Kidney capillary endothelial cell (primary cell): ENCODE measurements at regions not wholly inside any gene's neighbourhood (a gene's known extent, or its start where the extent isn't known, plus 50 kb on each side); places are given as distances from the start of the nearest gene placed in this dataset.
"Not testable (repeated sequence)": the region's sequence is repeated elsewhere in the genome, so short reads cannot be mapped to it uniquely, and the experiment has no call there.

ENCODE experiments used
- DNase-seq: peaks from one replicate; pipeline ENCODE4 v3.0.0-alpha.2; 2018; ENCODE audit warnings: low spot score

DNA sequence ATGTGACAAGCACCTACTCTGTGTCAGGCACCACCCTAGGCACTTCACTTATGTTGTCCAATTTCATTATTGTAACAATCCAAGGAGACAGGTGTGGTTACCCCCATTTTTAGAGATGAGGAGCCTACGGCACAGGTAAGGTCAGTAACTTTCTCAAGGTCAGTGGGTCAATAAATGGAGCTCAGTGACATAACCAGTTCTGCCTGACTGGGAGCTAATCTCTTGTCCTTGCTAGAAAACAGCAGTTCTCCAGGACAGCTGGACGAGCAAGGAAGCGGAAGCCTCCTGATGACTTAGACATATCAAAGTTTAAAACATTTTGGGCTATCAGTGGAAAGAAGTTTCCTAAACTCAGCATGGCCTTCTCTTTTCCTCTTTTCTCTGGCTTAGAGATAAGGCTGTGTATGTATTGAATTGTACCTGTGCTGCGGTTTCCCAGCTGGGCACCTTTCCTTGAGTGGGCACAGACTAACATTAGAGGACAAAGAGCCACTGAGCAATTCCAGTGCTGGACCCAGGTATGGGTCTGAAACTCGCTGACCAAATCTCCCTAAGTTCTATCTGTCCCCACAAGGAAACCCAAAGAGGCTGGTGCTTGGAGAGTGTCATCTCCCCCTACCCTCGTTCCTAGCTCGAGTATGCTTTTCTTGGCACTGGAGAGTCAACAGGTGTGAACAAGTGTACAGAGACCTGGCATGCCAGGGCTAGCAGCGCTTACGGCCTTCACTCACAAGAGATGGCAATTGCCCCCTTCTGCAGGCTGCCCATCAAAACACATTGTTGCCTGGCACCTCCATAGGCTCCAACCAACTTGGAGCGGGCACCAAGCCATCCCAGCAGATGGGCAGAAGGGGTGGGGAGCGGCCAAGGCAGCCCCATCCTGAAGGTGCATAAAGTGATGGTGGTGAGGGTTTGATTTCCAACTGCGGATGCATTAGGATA, 456.1 kb upstream of the PROX1 start:
- no peak for DNase-seq

DNA sequence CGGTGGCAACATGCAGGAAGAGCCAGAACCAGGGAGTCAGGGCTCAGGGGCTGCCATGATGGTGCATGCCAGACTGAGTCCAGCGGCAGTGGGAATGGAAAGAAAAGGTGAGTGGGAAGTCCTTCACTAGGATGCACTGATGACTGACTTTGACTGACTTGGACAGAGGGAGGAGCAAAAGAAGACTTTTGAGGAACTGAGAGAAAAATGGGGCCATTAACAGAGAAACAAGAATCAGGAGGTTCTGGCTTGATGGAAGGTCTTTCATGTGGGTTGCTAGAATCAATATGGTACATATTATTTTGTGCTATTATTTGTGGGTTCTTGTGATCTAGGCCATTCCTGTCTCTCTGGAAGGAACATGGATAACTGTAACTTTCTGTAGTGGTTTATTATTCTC, 454.6 kb upstream of the PROX1 start:
- no peak for DNase-seq

DNA sequence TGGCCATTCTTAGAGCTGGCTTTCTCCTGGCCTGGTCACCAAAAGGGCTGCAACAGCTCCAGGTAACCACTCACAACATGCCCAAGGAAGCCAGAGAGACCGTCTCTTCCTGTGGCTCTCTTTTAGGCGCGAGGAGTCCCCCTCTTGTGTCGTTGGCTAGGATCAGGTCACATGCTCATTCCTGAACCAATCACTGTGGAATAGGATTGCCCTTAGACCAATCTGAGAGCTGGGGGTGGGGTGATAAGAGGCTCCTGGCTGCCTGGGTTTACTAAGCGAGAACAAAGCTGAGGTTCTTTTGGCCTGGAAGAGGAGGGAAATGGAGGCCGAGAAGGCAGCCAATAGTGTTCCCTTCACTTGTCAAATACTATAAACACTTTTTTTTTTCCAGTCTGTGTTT, 452.1 kb upstream of the PROX1 start:
- DNase-seq = no peak

DNA sequence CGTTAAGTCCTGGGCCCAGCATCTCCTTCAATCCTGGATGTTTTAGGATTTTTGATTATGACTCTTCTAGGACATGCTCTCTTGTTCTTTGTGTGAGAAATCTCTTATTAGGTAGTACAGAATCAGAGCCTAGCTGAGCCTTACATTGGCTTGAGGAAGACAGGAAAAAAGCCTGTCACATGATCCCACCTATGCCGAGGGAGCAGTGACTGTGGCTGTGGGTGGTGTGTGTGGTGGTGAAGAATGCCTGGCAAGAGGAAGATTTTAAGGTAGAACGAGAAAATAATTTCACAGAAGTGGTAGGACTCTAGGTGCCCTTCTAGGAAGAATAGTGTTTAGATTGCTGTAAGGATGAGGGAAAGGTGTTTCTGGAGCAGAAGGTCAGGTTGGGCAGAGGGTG, 449.5 kb upstream of the PROX1 start:
- no peak for DNase-seq

DNA sequence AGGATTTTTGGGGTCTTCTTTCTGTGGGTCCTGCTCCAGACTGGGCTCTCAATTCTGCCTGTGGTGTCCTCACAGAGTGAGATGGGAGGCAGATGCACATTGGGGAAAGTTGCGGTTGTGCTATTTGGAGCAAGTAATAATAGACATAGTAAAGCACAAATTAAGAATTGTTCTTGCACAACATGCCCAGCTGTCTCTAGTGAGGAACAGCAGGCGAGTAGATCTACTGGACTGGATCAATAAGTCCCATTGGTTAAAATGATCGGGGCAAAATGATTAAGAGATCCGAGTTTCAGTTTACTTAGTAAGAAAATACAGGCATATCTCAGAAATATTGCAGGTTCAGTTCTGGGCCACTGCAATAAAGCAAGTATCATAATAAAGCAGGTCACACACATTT, 448.3 kb upstream of the PROX1 start:
- no peak for DNase-seq

DNA sequence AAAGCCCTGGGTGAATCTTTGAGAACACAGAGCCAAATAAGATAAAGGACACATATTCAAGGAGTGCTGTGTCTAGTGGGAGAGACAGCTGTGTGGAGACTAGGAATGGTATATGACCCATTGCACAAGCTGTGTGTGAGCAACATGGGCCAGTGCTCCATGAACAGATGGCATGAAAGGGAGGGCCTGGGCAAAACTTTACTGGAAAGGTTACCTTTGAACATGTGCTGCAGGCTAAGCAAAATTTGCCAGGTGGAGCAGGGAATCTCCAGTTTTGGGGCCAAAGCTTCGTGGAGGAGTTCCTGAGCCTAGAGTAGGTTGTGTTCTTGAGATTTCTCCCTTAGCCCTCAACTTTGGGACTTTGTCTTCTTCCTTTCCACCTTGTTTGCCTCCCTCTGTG, 446.1 kb upstream of the PROX1 start:
- no peak for DNase-seq

DNA sequence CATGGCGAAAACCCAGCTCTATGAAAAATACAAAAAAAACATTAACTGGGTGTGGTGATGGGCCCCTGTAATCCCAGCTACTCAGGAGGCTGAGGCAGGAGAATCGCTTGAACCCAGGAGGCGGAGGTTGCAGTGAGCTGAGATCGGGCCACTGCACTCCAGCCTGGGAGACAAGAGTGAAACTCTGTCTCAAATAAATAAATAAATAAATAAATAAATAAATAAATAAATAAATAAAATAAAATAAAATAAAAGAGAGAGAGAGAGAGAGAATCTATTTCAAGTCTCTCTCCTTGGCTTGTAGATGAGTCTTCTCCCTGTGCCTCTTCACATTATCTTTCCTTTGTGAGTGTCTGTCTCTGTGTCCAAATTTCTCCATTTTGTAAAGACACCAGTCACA, 442.6 kb upstream of the PROX1 start:
- not testable (repeated sequence) for DNase-seq

DNA sequence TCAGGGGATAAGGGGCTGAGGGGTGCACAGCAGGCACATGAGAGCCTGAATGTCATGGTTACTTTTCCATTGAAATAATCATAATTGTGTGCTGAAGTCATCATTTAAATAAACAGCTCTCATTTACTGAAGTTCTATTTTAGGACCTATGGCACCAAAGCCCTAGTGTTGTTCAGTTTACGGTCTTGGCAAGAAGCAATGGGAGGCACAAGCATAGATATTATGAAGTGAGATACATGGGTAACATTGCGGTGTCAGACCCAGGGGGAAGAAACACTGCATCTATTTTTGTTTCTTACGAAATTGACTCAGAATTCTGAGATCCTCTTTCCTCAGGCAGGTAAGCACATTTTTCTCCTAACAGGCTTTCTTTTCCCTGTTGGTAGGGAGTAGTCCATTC, 437.8 kb upstream of the PROX1 start:
- no peak for DNase-seq

DNA sequence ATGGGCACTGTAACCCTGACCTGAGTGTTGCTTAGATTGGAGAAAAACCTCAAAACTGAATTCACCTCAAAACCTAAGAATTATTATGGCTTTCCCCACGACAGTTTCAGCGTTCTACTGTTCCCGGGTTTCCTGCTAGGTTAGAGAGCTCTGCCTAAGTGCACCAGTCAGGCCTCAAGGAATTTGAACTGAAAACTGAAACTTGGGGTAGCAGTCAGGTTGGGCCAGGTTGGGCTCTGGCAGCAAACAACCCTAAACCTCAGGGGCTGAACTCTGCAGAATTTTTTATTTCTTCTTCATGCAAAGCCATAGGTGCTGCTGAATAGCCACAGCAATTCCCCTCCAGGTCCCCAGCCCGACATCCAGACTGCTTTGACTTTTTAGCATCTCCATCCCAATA, 437.0 kb upstream of the PROX1 start:
- no peak for DNase-seq

DNA sequence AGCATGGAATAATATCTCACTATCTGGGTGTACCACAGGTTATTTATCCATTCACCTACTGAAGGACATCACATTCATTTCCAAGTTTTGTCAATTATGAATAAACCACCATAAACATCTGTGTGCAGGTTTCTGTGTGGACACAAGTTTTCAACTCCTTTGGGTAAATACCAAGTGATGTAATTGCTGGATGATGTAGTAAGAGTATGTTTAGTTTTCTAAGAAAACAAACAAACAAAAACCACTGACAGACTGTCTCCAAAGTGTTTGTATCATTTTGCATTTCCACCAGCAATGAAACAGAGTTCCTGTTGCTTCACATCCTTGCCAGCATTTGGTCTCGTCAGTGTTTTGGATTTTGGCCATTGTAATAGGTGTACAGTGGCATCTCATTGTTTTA, 435.7 kb upstream of the PROX1 start:
- no peak for DNase-seq

DNA sequence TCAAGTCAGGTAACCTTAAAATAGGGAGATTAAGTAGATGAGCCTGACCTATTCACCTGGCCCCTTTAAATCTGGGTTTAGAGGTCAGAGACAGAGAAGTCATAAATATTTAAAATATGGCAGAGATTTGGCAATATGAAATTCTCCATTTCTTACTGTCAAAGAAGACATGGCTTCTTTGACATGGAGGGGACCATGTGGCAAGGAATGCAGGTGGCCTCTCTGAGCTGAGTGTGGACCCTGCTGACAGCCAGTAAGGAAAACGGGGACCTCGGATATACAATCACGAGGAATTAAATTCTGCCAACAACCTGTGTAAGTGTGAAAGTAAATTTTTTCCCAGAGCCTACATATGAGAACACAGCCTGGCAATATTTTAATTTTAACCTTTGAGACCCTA, 427.5 kb upstream of the PROX1 start:
- no peak for DNase-seq

DNA sequence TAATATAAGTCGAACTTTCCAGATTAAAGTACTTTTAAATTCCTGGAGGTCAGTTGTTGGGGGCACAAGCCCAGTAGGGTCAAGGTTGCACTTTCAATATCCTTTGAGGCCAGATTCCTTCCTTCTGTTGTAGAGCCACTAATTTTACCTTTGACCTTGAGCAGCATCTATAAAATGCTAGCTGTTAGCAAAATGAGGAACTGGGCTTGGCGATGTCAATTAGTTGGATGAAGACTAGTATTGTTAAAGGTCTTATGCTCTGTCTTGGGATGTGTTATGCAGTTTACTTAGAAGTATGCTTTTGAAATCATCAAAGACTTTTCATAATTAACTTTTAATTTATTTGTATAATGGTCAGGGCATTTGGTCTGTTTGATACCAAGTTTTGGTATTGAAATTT, 425.9 kb upstream of the PROX1 start:
- no peak for DNase-seq

DNA sequence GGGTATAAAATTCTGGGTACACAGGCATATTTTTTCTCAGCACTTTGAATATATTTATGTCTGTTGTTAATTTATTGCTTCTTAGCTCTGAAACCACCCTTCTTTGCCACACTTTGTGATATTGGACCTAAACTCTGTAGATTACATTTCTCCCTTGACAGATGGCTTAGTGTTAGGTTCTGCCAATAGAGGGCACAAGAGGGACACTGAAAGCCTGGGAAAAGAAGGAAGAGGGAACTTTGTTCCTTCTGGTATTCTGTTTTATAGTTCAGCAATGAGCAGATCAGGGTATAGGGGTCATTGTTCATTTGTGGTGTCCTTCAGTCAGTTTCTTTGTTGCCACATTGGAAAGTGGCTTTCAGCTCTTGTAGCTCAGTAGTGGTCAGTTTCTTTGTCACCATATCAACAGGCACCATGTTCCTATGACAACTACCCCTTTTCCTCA, 423.5 kb upstream of the PROX1 start:
- peak; percentile 2 for DNase-seq

DNA sequence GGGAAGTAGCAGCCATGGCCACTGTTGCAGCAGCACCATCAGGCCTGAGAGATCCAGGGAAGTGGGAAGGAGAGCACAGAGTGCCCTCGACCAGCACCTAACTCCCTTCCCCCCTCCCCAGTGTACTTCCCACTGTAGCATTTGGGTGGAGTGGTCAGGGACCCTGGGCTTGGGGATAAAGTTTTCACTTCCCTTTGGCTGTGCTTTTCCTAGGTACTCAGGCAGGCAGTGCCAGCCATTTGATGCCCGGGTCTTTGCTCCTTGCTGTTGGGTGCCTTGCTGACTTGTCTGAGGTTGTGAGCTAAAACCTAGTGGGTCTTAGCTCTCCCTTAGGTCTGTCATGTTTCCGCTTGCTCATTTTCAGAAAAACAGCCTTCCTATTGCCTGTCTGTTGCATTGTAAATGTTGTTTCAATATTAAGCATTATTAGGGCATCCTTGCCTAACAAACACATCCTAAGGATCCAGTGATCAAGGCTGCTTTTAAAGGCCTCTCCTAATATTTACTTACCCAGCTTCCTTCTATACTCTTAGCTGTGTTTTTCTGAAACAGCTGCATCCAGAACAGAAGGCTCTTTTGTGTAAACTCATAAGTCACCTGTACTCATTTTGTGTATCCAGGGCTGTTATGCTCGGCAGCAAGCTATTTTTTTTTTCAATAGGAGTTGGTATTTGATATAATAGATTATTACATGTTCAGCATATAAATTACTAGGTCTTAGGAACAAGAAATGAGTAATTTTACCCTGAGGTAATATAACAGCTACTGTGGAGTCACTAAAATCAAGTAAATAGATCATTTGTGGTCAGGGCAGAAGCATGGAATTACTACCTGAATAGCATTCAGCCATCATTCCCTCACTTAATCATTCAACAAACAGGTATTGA, 418.6 kb upstream of the PROX1 start:
- DNase-seq = no peak

DNA sequence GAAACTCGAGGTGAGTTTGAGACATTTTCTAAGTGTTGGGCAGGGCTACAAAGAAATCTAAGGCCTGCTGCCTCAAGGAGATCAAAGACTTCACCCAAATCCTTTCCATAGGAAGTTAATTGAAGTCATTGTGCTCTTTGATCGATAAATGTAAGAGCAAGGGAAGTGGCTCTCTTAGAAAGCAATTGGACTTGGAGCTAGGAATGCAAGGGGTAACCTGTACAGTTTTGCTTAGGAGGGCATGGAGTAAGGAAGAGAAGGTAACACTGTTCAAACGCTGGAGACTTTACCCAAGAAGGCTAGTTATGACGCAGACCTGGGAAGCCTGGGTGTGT, 418.0 kb upstream of the PROX1 start:
- DNase-seq = no peak

DNA sequence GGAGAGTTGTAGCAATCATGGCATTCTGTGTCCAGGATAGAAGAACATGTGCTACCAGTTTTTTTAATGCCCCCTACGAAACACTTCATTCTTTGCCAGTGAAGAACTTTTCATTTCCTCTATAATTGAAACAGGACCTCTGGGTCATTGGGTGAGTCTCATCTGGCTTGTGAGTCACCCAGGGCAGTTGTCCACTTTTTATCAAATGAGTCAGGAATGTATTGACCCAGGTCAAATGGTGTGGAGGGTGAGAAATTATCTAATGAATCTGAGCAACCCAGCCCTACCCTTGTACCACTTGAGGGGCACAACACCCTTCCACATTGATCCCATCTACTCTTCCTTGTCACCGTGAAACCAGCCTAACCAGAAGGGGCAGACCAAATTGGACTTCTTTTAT, 417.3 kb upstream of the PROX1 start:
- no peak for DNase-seq

DNA sequence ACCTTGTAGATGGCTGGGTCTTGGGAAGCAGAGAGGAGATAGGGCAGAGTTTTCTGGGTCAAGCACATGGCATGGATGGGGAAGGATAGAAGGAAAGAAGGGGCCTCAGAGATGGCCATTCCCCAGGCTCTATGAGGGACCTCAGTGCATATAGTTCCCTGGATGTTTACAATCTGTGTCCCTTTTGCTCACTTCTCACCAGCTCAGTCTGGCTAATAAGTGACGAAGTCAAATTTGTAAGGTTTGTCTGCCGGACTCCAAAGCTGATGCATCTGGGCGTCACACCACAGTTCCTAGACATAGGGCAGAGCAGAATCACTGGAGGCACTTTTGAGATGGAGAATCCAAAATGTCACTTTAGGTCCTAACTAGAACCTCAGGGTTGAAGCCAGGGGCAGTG, 416.4 kb upstream of the PROX1 start:
- no peak for DNase-seq

DNA sequence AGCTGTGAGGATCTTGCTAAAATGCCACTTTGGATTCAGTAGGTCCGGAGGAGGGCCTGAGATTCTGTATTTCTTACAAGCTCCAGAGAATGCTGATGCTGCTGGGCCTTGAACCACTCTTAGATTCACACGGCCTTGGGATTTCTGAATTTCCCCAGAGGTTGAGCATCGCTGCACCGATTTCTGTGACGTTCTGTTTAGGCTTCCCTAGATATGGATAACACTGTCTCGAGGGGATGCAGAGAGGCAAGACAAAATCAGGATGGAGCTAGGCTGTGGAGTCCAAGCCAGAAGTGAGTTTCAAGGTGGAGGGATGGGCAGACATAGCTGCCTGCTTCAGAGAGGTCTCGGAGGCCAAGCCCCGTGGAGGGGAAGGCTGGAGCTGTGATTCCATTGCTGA, 415.9 kb upstream of the PROX1 start:
- no peak for DNase-seq

DNA sequence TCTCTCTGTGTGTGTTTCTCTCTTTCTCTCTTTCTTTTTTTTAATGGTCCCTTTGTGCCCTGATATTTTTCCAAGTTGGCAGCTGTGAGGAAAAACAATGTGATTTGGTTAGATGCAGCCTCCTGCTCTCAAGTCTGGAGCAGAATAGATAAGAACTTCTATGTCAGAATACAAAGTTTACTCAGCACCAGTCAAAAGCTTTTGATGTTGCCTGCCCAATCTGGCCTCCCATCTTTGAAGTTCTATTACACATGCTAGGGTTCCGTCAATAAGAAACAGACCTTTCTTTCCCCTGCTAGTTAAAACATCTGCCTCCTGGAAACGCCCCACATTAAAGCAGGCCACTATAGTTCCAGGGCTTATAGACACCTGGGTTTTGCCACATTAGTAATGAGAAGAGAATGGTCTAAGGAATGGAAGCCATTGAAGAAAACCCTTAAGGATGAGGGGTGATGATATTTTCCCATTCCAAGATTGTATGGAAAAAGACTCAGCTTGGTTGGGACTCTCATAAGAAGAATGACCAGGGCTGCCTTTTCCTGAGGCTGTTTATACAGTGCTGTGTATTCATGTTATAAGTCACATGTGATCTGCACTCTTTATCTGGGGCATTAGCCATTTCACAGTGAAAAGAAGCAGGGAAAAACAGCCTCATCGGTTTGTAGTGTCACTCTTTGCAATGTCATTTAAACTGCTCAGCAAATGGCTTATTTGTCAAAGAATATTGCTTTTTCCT, 414.7 kb upstream of the PROX1 start:
- DNase-seq = no peak

DNA sequence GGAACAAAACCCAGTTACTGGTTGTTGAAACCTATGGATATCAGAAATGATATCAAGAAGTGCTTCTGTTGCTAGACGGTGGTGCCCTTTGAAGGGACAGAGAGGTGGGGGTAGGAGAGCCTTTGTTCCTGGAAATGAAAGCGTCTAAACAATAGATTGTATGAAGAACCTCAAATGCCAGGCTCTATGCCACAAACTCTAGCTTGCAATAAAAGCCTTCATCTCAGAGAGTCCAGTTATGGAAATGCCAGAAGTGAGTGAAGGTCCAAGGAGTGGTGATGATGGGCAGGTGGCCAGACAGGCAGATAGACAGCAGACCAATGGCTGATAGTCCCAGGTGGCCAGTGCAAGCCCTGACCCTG, 414.1 kb upstream of the PROX1 start:
- no peak for DNase-seq

DNA sequence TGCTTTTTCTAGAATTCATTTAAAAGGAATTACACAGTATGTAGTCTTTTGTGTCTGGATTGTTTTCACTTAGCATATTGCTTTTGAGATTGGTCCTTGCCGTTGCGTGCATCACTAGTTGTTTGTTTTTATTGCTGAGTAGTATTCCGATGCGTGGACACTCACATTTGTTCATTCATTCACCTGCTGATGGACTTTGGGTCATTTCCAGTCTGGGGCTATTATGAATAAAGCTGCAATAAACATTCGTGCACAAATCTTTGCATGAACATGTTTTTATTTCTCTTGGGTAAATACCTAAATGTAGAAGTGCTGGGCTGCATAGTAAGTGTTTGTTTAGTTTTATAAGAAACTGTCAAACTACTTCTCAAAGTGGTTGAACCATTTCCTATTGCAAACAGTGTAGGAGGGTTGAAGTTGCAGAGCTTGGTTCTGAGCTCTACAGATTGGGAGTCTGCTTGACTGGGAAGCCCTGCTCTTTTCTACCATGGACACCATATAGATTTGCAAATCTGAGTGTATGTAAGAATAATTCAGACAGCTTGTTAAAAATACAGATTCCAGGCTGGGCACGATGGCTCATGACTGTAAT, 404.7 kb upstream of the PROX1 start:
- no peak for DNase-seq

DNA sequence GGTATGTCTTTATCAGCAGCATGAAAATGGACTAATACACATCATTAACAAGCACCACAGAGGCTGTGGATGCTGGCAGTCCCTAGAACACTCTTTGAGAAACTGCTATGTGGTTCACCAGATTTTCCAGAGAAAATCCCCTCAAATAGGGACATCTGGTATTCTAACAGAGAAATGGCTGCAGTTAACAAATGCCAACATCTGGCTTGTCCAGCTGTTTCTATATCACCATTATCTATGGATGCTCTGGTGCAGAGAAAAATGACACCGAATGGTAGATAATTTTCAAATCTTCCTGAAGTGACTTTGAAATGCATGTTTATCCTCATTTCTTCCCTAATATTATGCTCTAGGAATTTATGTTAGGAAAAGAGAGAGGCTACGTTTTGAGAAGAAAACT, 403.5 kb upstream of the PROX1 start:
- DNase-seq = no peak
